ENCODE measurements at regions not wholly inside any gene's neighbourhood (a gene's known extent, or its start where the extent isn't known, plus 50 kb on each side); places are given as distances from the start of the nearest gene placed in this dataset.

- TF ChIP-seq POLR2AphosphoS5 (IDR thresholded peaks at IDR 0.05) (no peak), CTCF (IDR thresholded peaks at IDR 0.05) (peak in 1 of 3 experiments; percentile 25)
Measured at GRCh38 chr5:115349001-115349817, 52.8 kb upstream of the CCDC112 start.
